HG03565 (cell line): ENCODE measurements at regions not wholly inside any gene's neighbourhood (a gene's known extent, or its start where the extent isn't known, plus 50 kb on each side); places are given as distances from the start of the nearest gene placed in this dataset.
"Not testable (repeated sequence)": the region's sequence is repeated elsewhere in the genome, so short reads cannot be mapped to it uniquely, and the experiment has no call there.

Experiments
- ATAC-seq: cut with Tn5 transposase; IDR thresholded peaks from one replicate; pipeline ENCODE4 v1.9.1; 2021; ENCODE audit warnings: mild to moderate bottlenecking, moderate library complexity; ENCODE audit not compliant: unreplicated experiment

- no peak for ATAC-seq
Observed at GRCh38 chrX:87236830-87237440, 280.7 kb upstream of the KLHL4 start.

- ATAC-seq = no peak
Observed at GRCh38 chrX:87265518-87265917, 252.1 kb upstream of the KLHL4 start.

GRCh38 chrX:87272491-87272890 lies 245.1 kb upstream of the KLHL4 start:
- no peak for ATAC-seq

- ATAC-seq = no peak
Observed at GRCh38 chrX:87299563-87300160, 217.9 kb upstream of the KLHL4 start.

- ATAC-seq = no peak
Observed at GRCh38 chrX:87310780-87311179, 206.8 kb upstream of the KLHL4 start.

GRCh38 chrX:87327267-87327666 lies 190.3 kb upstream of the KLHL4 start:
- no peak for ATAC-seq

- no peak for ATAC-seq
Observed at GRCh38 chrX:87337267-87337666, 180.3 kb upstream of the KLHL4 start.

- ATAC-seq = peak; percentile 63
Observed at GRCh38 chrX:87338510-87338909, 179.1 kb upstream of the KLHL4 start.

- ATAC-seq = no peak
Observed at GRCh38 chrX:87370865-87371264, 146.7 kb upstream of the KLHL4 start.

- ATAC-seq = no peak
Observed at GRCh38 chrX:87374324-87374723, 143.3 kb upstream of the KLHL4 start.

- ATAC-seq = no peak
Observed at GRCh38 chrX:87376896-87377295, 140.7 kb upstream of the KLHL4 start.

- no peak for ATAC-seq
Observed at GRCh38 chrX:87388381-87388780, 129.2 kb upstream of the KLHL4 start.

- no peak for ATAC-seq
Observed at GRCh38 chrX:87391742-87392141, 125.9 kb upstream of the KLHL4 start.

- ATAC-seq = no peak
Observed at GRCh38 chrX:87392369-87392768, 125.2 kb upstream of the KLHL4 start.

GRCh38 chrX:87397103-87397886 lies 120.3 kb upstream of the KLHL4 start:
- no peak for ATAC-seq

- ATAC-seq = no peak
Observed at GRCh38 chrX:87402256-87402655, 115.3 kb upstream of the KLHL4 start.

GRCh38 chrX:87403551-87403950 lies 114.1 kb upstream of the KLHL4 start:
- ATAC-seq = no peak

- ATAC-seq = no peak
Observed at GRCh38 chrX:87409113-87409841, 108.3 kb upstream of the KLHL4 start.

GRCh38 chrX:87425618-87426017 lies 92.0 kb upstream of the KLHL4 start:
- no peak for ATAC-seq

- ATAC-seq = no peak
Observed at GRCh38 chrX:87434618-87435017, 83.0 kb upstream of the KLHL4 start.

- ATAC-seq = not testable (repeated sequence)
Observed at GRCh38 chrX:87448613-87449012, 69.0 kb upstream of the KLHL4 start.
